Epithelial cell of esophagus (primary cell): ENCODE measurements at regions not wholly inside any gene's neighbourhood (a gene's known extent, or its start where the extent isn't known, plus 50 kb on each side); places are given as distances from the start of the nearest gene placed in this dataset.
A peak's percentile ranks its signal among the peaks of the same experiment; 100 is the strongest.

Experiments
- DNase-seq: peaks from one replicate; pipeline ENCODE4 v3.0.0; 2010; ENCODE audit warnings: low read depth
- H3K4me3 ChIP-seq: 2 replicates; pipeline ENCODE4 v1.5.1; 2011; ENCODE audit warnings: mild to moderate bottlenecking, low read length, control low read depth
- TF ChIP-seq, protein P1 (sequence below): IDR thresholded peaks from 2 replicates; pipeline ENCODE4 v1.5.1; 2011; ENCODE audit warnings: low read depth, mild to moderate bottlenecking, low read length, control low read depth, inconsistent platforms; ENCODE audit not compliant: insufficient read depth; ENCODE audit errors: missing control alignments

DNA sequence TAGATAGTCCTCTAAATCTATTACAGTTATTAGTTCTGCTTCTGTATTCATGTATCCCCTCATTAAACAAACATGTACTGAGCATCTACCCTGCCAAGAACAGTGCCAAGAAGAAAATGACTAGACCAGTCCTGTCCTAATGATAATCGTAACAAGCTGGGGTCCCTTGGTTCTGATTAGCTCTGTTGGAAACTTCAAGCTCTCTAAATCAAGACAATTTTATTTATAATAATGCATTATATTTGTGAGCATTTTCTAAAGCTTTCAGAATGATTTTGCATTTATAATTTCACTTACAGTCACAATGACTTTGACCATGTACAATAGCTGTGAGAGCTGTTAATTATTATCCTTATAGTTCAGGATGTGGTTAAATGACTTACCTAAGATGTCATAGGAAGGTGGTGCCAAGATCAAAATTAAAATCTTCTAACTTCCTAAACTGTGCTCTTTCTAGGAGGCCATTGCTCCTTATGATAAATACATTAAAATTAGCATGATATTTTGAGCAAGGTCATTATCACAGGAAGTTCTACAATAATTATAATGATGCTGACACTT is 336.5 kb upstream of the SLC39A10 start:
- TF ChIP-seq, protein P1, sequence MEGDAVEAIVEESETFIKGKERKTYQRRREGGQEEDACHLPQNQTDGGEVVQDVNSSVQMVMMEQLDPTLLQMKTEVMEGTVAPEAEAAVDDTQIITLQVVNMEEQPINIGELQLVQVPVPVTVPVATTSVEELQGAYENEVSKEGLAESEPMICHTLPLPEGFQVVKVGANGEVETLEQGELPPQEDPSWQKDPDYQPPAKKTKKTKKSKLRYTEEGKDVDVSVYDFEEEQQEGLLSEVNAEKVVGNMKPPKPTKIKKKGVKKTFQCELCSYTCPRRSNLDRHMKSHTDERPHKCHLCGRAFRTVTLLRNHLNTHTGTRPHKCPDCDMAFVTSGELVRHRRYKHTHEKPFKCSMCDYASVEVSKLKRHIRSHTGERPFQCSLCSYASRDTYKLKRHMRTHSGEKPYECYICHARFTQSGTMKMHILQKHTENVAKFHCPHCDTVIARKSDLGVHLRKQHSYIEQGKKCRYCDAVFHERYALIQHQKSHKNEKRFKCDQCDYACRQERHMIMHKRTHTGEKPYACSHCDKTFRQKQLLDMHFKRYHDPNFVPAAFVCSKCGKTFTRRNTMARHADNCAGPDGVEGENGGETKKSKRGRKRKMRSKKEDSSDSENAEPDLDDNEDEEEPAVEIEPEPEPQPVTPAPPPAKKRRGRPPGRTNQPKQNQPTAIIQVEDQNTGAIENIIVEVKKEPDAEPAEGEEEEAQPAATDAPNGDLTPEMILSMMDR = no peak
- DNase-seq = no peak
- no peak overlapping the region for H3K4me3 ChIP-seq

DNA sequence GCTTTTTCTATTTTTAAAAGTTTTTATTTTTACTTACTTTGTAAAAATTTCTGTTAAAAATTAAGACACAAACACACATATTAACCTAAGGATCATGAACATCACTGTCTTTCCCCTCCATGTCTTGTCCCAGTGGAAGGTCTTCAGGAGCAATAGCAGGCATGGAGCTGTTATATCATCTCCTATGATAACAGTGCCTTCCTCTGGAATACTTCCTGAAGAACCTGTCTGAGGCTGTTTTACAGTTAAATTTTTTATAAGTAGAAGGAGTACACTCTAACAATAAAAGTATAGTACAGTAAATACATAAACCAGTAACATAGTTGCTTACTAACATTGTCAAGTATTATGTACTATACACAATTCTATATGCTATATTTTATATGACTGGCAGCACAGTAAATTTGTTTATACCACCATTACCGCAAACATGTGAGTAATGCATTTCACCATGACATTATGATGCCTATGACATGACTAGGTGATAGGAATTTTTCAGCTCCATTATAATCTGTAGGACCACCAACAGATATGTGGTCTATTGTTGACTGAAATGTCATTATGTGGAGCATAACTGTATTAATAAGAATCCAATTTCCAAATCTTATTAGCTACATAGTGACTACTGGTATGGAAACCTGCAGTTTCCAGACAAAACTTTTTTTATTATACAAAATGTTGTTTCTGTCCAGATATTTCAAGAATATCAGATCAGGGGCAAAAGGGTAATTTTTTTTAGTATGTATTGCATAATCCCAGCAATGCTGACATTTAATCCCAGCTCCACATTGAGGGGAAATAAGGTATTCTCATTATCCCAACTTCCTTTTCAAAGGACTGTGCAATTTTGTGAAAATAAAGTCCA is 337.2 kb upstream of the SLC39A10 start:
- DNase-seq = peak; percentile 27
- H3K4me3 ChIP-seq = no peak overlapping the region
- TF ChIP-seq, protein P1 = no peak

DNA sequence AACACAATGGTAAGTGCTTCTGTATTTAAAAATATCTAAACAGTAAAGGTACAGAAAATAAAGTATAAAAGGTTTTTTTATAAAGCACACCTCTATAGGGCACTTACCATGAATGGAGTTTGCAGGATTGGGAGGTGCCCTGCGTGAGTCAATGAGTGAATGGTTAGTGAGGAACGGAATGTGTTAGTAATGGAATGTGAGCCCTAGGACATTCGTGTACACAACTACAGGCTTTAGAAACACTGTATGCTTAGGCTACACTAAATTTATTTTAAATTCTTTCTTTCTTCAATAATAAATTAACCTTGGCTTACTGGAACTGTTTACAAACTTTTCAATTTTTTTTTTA is 337.9 kb upstream of the SLC39A10 start:
- H3K4me3 ChIP-seq = no peak overlapping the region
- TF ChIP-seq, protein P1 = no peak
- peak; percentile 94 for DNase-seq

DNA sequence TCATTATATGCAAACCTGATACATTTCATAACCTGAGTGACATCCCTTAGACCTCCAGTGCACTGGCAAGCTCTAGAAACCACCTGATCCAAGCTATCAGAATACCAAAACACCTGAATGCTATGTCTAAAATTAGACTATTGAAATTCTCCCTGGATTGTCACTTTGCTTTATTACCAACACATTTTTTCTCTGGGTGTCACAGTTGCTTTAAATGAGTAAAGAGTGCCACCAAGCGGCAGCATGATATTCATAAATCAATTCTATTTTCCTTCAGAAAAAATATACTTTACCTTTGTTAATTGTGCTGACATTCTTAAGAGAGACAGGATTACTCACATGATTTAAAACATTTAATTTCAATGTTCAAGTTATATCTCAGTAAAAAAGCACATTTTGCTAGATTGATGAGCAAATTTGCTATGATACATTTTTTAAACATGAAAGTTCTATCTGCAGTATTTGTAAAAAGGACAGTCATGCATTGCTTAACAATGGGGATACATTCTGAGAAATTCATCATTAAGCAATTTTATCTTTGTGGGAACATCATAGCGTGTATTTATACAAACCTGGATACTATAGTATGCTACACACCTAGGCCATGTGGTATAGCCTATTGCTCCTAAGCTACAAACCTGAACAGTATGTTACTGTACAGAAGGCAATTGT is 338.4 kb upstream of the SLC39A10 start:
- H3K4me3 ChIP-seq = no peak overlapping the region
- TF ChIP-seq, protein P1 = peak; percentile 54
- DNase-seq = peak; percentile 62

DNA sequence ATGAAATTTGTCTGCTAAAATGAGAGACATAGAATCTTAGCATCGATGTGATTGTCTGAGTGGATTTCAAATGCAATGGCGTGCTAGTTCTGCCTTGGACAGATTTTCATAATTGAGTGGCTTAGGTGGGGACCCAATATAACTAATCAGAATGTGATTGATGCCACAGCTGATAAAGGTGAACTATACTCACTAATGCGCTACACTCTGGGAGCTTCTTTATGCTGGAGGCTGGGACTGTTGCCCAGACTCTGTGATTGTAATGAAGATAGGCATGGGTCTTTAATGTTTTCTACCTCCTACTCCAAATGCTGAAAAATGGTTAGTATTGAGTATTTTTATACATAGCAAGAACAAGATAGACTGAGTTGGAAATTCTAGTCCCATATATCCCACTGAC is 339.5 kb upstream of the SLC39A10 start:
- no peak overlapping the region for H3K4me3 ChIP-seq
- TF ChIP-seq, protein P1 = no peak
- no peak for DNase-seq

DNA sequence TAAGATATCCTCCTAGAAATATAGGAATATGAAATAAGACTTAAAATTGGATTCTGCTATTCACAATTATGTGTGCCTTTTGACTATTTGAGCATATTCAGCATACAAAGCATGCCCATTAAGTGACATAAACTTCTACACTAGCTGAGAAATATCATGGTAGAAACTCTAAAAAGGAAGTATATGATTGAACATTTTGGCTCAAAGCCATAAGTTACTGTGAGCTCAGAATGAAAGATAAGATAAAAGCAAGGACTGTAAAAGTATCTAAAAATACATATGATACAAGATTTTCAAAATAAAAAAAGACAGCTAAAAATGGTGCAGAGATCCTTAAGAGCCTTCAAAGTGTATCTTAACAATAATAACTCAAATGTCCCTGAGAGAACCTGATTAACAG is 340.5 kb upstream of the SLC39A10 start:
- no peak for DNase-seq
- TF ChIP-seq, protein P1 = no peak
- H3K4me3 ChIP-seq = no peak overlapping the region
